Upper lobe of left lung (tissue), 4 donors: ENCODE measurements at regions not wholly inside any gene's neighbourhood (a gene's known extent, or its start where the extent isn't known, plus 50 kb on each side); places are given as distances from the start of the nearest gene placed in this dataset.

Source experiments
- CTCF ChIP-seq, 6 experiments: fragments of 450-650 bp in 4 of 6; fragments of 200-600 bp in 2 of 6; sonication (generic) in 2 of 6; IDR thresholded peaks; one replicate each; pipeline ENCODE4 v1.5.1; 2016 to 2019; ENCODE audit warnings: antibody characterized with exemption in 6 of 6
- EP300 ChIP-seq, 4 donors: sonication (generic); formaldehyde crosslinking; IDR thresholded peaks; one replicate each; pipeline ENCODE4 v1.5.1; 2017; ENCODE audit warnings: antibody characterized with exemption in 4 of 4, control low read depth in 2 of 4
- POLR2A ChIP-seq, 4 donors: fragments of 450-650 bp; IDR thresholded peaks; one replicate each; pipeline ENCODE4 v1.5.1; 2016 to 2017; ENCODE audit warnings: antibody characterized with exemption in 4 of 4, mild to moderate bottlenecking in 2 of 4

GRCh38 chr12:67916266-67916970 lies 72.8 kb upstream of the IFNG-AS1 start:
- TF ChIP-seq CTCF (IDR thresholded peaks at IDR 0.05) (no peak), POLR2A (IDR thresholded peaks at IDR 0.05) (no peak), EP300 (IDR thresholded peaks at IDR 0.05) (no peak)
